Stimulated activated CD4-positive, alpha-beta T cell treated with anti-CD3 and anti-CD28 coated beads, Interleukin-12 subunit alpha, Interleukin-12 subunit beta, amount 100 ng/mL, for 4 hours (primary cell): ENCODE measurements at regions not wholly inside any gene's neighbourhood (a gene's known extent, or its start where the extent isn't known, plus 50 kb on each side); places are given as distances from the start of the nearest gene placed in this dataset.

Experiments
- DNase-seq: peaks from one replicate; pipeline ENCODE4 v3.0.0-alpha.2; 2020

DNA sequence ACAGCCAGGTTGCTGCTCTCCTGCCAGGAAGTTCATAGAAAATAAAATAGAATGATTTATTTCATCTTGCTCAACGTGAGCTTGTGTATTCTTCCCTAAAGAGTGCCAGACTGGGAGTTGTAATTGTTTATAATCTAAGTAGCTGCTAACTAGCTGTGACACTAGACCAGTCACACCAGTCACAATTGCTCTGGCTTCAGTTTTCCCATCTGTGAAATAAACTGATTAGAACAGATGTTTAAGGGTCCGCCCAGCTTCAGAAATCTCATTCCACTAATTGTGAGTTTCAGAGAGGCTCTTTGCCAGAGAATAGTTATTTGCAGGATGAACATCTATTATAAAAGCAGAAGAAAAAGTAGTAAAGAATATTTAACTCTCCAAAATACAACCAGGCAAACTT lies 55.6 kb upstream of the ZDHHC17 start:
- DNase-seq: no peak

- no peak for DNase-seq
Observed at GRCh38 chr12:76711241-76711640, 52.7 kb upstream of the ZDHHC17 start.

GRCh38 chr12:76713130-76713529 lies 50.8 kb upstream of the ZDHHC17 start:
- no peak for DNase-seq

DNA sequence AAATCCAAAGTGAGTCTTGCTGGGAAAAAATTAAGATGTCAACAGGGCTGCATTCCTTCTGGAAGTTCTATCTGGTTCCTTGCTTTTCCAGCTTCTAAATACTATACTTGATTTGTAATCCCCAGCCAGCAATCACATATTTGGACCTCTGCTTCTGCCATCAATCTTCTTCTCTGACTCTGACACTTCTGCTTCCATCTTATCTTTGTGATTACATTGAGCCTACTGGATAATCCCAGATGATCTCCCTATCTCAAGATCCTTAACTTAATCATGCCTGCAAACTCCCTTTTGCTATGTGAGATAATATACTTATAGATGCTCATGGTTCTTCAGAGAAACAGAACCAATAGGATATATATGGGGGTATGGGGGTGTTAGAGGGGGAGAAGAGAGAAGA lies 49.9 kb upstream of the ZDHHC17 start:
- no peak for DNase-seq
